HL-60 (cell line): ENCODE measurements at regions not wholly inside any gene's neighbourhood (a gene's known extent, or its start where the extent isn't known, plus 50 kb on each side); places are given as distances from the start of the nearest gene placed in this dataset.

Experiments
- DNase-seq, 2 experiments: peaks; one replicate each; pipeline ENCODE4 v3.0.0-alpha.2; 2010 to 2020; ENCODE audit warnings: low read depth in 1 of 2, low spot score in 1 of 2
- H3K27ac ChIP-seq: fragments of 250-450 bp; sonication (Bioruptor Pico); replicated peaks from 2 replicates; pipeline ENCODE4 v1.5.1; 2020; ENCODE audit warnings: mild to moderate bottlenecking, moderate library complexity
- H3K27me3 ChIP-seq: fragments of 250-450 bp; sonication (Bioruptor Pico); 2 replicates; pipeline ENCODE4 v1.5.1; 2021; ENCODE audit warnings: mild to moderate bottlenecking, moderate library complexity; ENCODE audit not compliant: insufficient read depth, poor library complexity, severe bottlenecking
- H3K4me3 ChIP-seq: replicated peaks from 2 replicates; pipeline ENCODE4 v1.5.1; 2011; ENCODE audit warnings: mild to moderate bottlenecking, control low read depth, low read length; ENCODE audit not compliant: insufficient read depth
- GABPA ChIP-seq: IDR thresholded peaks from 2 replicates; pipeline ENCODE4 v1.6.1; 2012; ENCODE audit warnings: low read depth
- POLR2AphosphoS5 ChIP-seq: IDR thresholded peaks from 2 replicates; pipeline ENCODE4 v1.6.1; 2012; ENCODE audit warnings: low read depth
- SPI1 ChIP-seq: IDR thresholded peaks from 2 replicates; pipeline ENCODE4 v1.6.1; 2012; ENCODE audit warnings: low read depth, mild to moderate bottlenecking, borderline replicate concordance
- TF ChIP-seq, protein P1 (sequence below): IDR thresholded peaks from one replicate; pipeline ENCODE4 v1.5.1; 2011; ENCODE audit warnings: low read length, control low read depth, inconsistent platforms; ENCODE audit not compliant: insufficient read depth
- TF ChIP-seq, protein P2 (sequence below): IDR thresholded peaks from 2 replicates; pipeline ENCODE4 v1.6.1; 2012; ENCODE audit warnings: low read depth; ENCODE audit not compliant: insufficient replicate concordance

DNA sequence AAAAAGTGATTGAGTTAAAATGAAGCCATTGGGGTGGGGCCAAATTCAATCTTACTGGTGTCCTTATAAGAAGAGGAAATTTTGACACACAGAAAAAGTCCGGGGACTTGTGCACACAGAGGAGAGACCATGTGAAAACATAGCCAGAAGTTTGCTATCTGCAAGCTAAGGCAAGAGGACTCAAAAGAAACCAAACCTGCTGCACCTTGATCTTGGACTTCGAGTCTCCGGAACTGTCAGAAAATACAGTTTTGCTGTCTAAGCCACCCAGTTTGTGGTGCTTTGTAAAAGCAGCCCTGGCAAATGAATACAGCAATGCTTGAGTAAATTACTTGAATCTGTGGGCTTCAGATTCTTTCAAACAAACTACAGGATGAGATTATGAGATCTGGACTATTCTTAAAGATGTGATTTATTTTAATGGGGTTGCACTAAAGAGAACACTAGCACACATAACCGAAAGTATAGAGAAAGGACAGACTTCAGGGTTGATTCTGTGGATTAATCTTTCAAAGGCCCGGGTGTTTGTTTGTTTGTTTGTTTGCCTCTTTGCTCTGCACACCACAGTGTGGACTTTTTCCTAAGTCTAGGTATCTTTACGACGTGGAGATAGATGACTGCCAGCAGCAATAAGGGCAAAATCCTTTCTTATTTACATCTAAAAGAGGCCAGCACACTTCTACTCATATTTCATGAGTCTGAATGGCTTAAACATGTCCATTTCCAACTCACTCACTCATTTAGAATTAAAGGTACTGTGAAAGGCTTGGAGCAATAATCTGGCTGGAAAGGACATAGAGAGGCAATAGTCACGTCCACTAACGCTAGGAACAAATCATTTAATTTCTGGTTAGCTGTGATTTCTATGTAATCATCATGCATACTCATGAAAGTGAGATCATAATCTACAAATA, 53.9 kb upstream of the SSR3 start:
- Histone ChIP-seq H3K27ac (no peak overlapping the region), H3K4me3 (no peak overlapping the region), H3K27me3 (no peaks in the 10 kb centered on the region)
- TF ChIP-seq, protein P1, sequence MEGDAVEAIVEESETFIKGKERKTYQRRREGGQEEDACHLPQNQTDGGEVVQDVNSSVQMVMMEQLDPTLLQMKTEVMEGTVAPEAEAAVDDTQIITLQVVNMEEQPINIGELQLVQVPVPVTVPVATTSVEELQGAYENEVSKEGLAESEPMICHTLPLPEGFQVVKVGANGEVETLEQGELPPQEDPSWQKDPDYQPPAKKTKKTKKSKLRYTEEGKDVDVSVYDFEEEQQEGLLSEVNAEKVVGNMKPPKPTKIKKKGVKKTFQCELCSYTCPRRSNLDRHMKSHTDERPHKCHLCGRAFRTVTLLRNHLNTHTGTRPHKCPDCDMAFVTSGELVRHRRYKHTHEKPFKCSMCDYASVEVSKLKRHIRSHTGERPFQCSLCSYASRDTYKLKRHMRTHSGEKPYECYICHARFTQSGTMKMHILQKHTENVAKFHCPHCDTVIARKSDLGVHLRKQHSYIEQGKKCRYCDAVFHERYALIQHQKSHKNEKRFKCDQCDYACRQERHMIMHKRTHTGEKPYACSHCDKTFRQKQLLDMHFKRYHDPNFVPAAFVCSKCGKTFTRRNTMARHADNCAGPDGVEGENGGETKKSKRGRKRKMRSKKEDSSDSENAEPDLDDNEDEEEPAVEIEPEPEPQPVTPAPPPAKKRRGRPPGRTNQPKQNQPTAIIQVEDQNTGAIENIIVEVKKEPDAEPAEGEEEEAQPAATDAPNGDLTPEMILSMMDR = no peak
- DNase-seq = no peak

DNA sequence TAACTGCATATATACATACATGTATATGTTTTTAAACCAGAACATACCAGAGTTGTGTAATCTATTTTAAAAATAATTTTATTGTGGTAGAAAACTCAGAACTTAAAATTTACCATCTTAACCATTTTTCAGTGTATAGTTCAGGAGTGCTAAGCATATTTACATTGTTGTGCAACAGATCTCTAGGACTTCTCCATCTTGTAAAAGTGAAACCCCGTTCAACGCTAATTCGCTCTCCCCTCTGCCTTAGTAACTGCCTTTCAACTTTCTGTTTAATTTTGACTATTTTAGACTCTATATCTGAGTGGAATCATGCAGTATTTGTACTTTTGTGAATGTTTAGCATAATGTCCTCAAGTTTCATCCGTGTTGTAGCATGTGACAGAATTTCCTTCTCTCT, 51.8 kb upstream of the SSR3 start:
- TF ChIP-seq, protein P2, sequence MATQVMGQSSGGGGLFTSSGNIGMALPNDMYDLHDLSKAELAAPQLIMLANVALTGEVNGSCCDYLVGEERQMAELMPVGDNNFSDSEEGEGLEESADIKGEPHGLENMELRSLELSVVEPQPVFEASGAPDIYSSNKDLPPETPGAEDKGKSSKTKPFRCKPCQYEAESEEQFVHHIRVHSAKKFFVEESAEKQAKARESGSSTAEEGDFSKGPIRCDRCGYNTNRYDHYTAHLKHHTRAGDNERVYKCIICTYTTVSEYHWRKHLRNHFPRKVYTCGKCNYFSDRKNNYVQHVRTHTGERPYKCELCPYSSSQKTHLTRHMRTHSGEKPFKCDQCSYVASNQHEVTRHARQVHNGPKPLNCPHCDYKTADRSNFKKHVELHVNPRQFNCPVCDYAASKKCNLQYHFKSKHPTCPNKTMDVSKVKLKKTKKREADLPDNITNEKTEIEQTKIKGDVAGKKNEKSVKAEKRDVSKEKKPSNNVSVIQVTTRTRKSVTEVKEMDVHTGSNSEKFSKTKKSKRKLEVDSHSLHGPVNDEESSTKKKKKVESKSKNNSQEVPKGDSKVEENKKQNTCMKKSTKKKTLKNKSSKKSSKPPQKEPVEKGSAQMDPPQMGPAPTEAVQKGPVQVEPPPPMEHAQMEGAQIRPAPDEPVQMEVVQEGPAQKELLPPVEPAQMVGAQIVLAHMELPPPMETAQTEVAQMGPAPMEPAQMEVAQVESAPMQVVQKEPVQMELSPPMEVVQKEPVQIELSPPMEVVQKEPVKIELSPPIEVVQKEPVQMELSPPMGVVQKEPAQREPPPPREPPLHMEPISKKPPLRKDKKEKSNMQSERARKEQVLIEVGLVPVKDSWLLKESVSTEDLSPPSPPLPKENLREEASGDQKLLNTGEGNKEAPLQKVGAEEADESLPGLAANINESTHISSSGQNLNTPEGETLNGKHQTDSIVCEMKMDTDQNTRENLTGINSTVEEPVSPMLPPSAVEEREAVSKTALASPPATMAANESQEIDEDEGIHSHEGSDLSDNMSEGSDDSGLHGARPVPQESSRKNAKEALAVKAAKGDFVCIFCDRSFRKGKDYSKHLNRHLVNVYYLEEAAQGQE = no peak
- H3K4me3 ChIP-seq = no peak overlapping the region
- no peaks in the 10 kb centered on the region for H3K27me3 ChIP-seq
- peak overlapping the region; percentile 59 for H3K27ac ChIP-seq
- no peak for DNase-seq

DNA sequence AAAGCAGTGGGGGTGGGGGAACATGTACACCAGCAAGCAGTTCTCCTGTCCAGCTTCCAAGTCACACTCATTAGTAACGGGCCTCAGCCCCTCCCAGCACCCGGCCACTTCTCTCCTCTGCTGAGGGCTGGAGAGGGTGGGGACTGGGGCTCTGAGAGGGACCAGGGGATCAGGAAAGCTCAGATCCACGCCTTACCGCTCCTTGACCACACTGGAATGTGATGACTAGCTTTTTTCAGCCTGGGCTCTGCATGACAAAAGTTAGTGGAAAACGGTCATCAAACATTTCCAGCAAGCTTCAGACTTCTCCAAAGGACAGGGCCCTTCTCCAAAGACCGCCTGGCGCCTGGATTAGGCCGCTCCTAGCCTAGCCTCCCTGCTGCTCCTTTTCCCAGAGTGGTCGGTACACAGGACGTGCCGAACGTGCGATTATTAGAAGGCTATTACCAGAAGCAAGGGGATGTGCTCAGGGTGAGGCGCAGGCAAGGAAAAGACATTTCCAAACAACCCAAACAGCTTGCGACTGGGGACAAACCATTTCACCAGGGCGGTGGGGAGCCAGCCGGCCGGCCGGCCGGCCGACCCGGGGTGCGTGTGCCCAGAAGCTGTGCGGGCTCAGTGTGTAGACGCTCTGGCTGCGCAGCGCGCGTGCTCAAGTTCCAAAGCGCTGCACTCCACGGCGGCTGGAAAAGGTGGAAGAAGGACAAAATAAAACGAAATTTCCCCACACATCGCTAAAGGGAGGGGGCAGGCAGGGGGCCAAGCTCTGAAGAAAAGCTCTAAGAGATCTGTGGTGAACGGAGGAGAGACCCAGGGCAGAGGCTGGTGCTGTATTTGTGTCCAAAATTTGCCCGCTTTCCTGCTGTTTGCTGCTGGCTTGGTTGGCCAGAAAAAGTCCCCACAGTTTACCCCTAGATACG, 51.0 kb upstream of the SSR3 start:
- no peaks in the 10 kb centered on the region for H3K27me3 ChIP-seq
- peak overlapping the region; percentile 59 for H3K27ac ChIP-seq
- 0 out of 2 replicates have a peak overlapping the region, but pooled peaks have one; percentile 8 for H3K4me3 ChIP-seq
- TF ChIP-seq POLR2AphosphoS5 (no peak), GABPA (no peak), SPI1 (no peak)
- TF ChIP-seq, protein P2 = no peak
- TF ChIP-seq, protein P1 = no peak
- peak in 1 of 2 experiments; percentile 23 for DNase-seq

DNA sequence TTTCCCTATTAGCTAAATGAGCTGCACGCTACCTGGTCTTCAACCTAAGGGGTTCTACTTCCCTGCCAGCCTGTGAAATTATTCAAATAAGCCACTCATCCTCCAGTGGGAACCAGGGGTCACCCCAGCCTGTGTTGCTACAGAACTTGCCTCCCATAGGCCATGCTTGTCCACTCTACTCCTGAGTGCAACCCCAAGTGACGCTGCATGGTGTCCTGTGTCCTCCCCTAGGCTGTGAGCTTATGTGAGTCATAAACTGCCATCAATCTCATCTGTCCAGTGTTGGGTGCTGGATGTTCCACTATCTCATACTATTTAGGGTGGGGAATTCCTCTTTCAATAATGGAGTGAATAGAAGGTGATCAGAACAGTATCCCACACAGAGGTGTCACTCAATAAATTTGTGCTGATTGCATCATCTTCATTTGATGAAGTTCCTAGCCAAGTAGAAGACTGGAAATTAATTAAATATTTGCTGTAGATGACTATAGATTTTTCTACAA, 49.8 kb upstream of the SSR3 start:
- no peak overlapping the region for H3K4me3 ChIP-seq
- DNase-seq = no peak
- TF ChIP-seq, protein P1 = no peak
- TF ChIP-seq GABPA = no peak
- TF ChIP-seq, protein P2 = no peak
- H3K27me3 ChIP-seq = no peaks in the 10 kb centered on the region
- no peak overlapping the region for H3K27ac ChIP-seq
